ENCODE measurements at regions not wholly inside any gene's neighbourhood (a gene's known extent, or its start where the extent isn't known, plus 50 kb on each side); places are given as distances from the start of the nearest gene placed in this dataset.
A peak's percentile ranks its signal among the peaks of the same experiment; 100 is the strongest.

DNA sequence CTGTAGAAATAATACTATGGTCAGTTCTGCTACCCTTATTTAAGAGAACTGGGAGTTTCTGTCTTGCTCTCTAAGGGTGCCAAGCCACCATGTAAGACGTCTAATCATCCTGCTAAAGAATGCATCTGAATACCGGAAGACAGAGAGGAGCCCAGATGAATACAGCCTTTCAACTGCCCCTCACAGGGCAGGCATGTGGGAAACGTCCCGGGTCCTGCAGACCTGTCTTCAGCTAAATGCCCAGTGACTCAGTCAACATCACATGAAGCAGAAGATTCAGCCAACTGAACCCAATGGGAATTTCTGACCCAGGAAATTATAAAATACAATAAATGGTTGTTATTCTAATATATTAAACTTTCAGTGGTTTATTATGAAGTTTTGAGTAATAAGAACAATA is 2141.0 kb upstream of the AGA start:
- no peaks in the 10 kb centered on the region for H3K36me3 ChIP-seq (ENCODE audit: control insufficient read depth in 2 of 2, insufficient read depth in 2 of 2, low read length in 1 of 2)
- no peaks in the 10 kb centered on the region for H4K20me1 ChIP-seq (ENCODE audit: control insufficient read depth, insufficient read depth)
- no TSS peak for BruUV-seq (replicated peaks)
- H3K27me3 ChIP-seq (replicated peaks in 1 of 2; ENCODE audit: control insufficient read depth in 2 of 2, insufficient read depth in 2 of 2, low read length in 1 of 2), result no peaks in the 10 kb centered on the region
- no peaks in the 10 kb centered on the region for H3K4me1 ChIP-seq (ENCODE audit: control insufficient read depth, insufficient read depth, low read length)
- H3K79me2 ChIP-seq (ENCODE audit: control insufficient read depth, insufficient read depth, low read length), result no peaks in the 10 kb centered on the region
- ChIA-PET SMC1A (ENCODE audit: uncharacterized antibody, unreplicated experiment) (interaction anchor here (0.8 to 1.0 kb wide), 3 partner anchors 14 to 33 kb away, joined by 3 read pairs; no protein-coding TSS in a partner anchor), CTCF (no interaction called here), RAD21 (ENCODE audit: unreplicated experiment) (no interaction called here), POLR2A (no interaction called here)
- no peak overlapping the region for H3K4me2 ChIP-seq (ENCODE audit: control insufficient read depth, insufficient read depth)
- H2AFZ ChIP-seq (ENCODE audit: control insufficient read depth, low read depth, low read length), result no peak overlapping the region
- no peaks in the 10 kb centered on the region for H3K9me3 ChIP-seq (replicated peaks; ENCODE audit: control insufficient read depth, insufficient read depth, low read length)
- H3K27ac ChIP-seq (ENCODE audit: control insufficient read depth, insufficient read depth), result no peak overlapping the region
- 23% methylated on average over 4 of the region's 4 CpGs for WGBS (ENCODE audit: insufficient coverage, insufficient replicate concordance, low lambda C conversion rate, missing lambda C conversion rate)
- no peak for DNase-seq (ENCODE audit: low read depth, low spot score)
- no peak overlapping the region for H3K4me3 ChIP-seq
- intact Hi-C loops (cut with micrococcal nuclease; ENCODE audit: unreplicated experiment) (no loop called here), in situ Hi-C loops (cut with MboI) (no loop called here)
- TF ChIP-seq SUZ12 (IDR thresholded peaks at IDR 0.05; ENCODE audit: unreplicated experiment) (no peak), BCL11A (IDR thresholded peaks at IDR 0.05; ENCODE audit: low read depth, low read length) (no peak), EP300 (IDR thresholded peaks at IDR 0.05; ENCODE audit: borderline replicate concordance in 1 of 2, control insufficient read depth in 1 of 2, low read depth in 2 of 2, low read length in 2 of 2) (no peak), POLR2AphosphoS5 (IDR thresholded peaks at IDR 0.05; ENCODE audit: low read length) (no peak), ZNF384 (IDR thresholded peaks at IDR 0.05; ENCODE audit: borderline replicate concordance, low read depth, low read length) (no peak), FOXK2 (IDR thresholded peaks at IDR 0.05) (no peak), CHD4 (IDR thresholded peaks at IDR 0.05) (no peak), SMARCA5 (IDR thresholded peaks at IDR 0.05) (no peak), TCF7 (IDR thresholded peaks at IDR 0.05; ENCODE audit: borderline replicate concordance) (no peak), ZNF622 (IDR thresholded peaks at IDR 0.05) (no peak), RB1 (IDR thresholded peaks at IDR 0.05; ENCODE audit: borderline replicate concordance) (no peak)
- TF ChIP-seq, protein P1, sequence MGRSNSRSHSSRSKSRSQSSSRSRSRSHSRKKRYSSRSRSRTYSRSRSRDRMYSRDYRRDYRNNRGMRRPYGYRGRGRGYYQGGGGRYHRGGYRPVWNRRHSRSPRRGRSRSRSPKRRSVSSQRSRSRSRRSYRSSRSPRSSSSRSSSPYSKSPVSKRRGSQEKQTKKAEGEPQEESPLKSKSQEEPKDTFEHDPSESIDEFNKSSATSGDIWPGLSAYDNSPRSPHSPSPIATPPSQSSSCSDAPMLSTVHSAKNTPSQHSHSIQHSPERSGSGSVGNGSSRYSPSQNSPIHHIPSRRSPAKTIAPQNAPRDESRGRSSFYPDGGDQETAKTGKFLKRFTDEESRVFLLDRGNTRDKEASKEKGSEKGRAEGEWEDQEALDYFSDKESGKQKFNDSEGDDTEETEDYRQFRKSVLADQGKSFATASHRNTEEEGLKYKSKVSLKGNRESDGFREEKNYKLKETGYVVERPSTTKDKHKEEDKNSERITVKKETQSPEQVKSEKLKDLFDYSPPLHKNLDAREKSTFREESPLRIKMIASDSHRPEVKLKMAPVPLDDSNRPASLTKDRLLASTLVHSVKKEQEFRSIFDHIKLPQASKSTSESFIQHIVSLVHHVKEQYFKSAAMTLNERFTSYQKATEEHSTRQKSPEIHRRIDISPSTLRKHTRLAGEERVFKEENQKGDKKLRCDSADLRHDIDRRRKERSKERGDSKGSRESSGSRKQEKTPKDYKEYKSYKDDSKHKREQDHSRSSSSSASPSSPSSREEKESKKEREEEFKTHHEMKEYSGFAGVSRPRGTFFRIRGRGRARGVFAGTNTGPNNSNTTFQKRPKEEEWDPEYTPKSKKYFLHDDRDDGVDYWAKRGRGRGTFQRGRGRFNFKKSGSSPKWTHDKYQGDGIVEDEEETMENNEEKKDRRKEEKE (IDR thresholded peaks at IDR 0.05), result no peak
- TF ChIP-seq, protein P2, sequence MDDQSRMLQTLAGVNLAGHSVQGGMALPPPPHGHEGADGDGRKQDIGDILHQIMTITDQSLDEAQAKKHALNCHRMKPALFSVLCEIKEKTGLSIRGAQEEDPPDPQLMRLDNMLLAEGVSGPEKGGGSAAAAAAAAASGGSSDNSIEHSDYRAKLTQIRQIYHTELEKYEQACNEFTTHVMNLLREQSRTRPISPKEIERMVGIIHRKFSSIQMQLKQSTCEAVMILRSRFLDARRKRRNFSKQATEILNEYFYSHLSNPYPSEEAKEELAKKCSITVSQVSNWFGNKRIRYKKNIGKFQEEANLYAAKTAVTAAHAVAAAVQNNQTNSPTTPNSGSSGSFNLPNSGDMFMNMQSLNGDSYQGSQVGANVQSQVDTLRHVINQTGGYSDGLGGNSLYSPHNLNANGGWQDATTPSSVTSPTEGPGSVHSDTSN (IDR thresholded peaks at IDR 0.05; ENCODE audit: insufficient replicate concordance, low read depth, low read length), result no peak
- TF ChIP-seq, protein P3, sequence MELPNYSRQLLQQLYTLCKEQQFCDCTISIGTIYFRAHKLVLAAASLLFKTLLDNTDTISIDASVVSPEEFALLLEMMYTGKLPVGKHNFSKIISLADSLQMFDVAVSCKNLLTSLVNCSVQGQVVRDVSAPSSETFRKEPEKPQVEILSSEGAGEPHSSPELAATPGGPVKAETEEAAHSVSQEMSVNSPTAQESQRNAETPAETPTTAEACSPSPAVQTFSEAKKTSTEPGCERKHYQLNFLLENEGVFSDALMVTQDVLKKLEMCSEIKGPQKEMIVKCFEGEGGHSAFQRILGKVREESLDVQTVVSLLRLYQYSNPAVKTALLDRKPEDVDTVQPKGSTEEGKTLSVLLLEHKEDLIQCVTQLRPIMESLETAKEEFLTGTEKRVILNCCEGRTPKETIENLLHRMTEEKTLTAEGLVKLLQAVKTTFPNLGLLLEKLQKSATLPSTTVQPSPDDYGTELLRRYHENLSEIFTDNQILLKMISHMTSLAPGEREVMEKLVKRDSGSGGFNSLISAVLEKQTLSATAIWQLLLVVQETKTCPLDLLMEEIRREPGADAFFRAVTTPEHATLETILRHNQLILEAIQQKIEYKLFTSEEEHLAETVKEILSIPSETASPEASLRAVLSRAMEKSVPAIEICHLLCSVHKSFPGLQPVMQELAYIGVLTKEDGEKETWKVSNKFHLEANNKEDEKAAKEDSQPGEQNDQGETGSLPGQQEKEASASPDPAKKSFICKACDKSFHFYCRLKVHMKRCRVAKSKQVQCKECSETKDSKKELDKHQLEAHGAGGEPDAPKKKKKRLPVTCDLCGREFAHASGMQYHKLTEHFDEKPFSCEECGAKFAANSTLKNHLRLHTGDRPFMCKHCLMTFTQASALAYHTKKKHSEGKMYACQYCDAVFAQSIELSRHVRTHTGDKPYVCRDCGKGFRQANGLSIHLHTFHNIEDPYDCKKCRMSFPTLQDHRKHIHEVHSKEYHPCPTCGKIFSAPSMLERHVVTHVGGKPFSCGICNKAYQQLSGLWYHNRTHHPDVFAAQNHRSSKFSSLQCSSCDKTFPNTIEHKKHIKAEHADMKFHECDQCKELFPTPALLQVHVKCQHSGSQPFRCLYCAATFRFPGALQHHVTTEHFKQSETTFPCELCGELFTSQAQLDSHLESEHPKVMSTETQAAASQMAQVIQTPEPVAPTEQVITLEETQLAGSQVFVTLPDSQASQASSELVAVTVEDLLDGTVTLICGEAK (IDR thresholded peaks at IDR 0.05; ENCODE audit: borderline replicate concordance), result no peak
- no peak overlapping the region for H3K9ac ChIP-seq (ENCODE audit: control insufficient read depth, insufficient read depth, low read length)
- peak; percentile 45 for ATAC-seq
- FAIRE-seq, result no peak

Measured in GM12878 (cell line).